ENCODE measurements at regions not wholly inside any gene's neighbourhood (a gene's known extent, or its start where the extent isn't known, plus 50 kb on each side); places are given as distances from the start of the nearest gene placed in this dataset.

- no peak for TF ChIP-seq SIN3A (IDR thresholded peaks at IDR 0.05; ENCODE audit: borderline replicate concordance, insufficient read depth, low read length)
- TF ChIP-seq POLR2AphosphoS5 (IDR thresholded peaks at IDR 0.05; ENCODE audit: low read depth, low read length) = no peak
Observed at GRCh38 chr3:74423867-74424266, 190.6 kb downstream of the CNTN3 start.

Data from PFSK-1 (cell line).